CD4-positive, alpha-beta T cell treated with Interleukin-4 for 1 hour (primary cell): ENCODE measurements at regions not wholly inside any gene's neighbourhood (a gene's known extent, or its start where the extent isn't known, plus 50 kb on each side); places are given as distances from the start of the nearest gene placed in this dataset.

Experiments used
- DNase-seq, 2 donors: peaks; one replicate each; pipeline ENCODE4 v3.0.0-alpha.2; 2020 to 2022

GRCh38 chr3:14590569-14590968 lies 50.4 kb upstream of the GRIP2 start:
- DNase-seq, result no peak

DNA sequence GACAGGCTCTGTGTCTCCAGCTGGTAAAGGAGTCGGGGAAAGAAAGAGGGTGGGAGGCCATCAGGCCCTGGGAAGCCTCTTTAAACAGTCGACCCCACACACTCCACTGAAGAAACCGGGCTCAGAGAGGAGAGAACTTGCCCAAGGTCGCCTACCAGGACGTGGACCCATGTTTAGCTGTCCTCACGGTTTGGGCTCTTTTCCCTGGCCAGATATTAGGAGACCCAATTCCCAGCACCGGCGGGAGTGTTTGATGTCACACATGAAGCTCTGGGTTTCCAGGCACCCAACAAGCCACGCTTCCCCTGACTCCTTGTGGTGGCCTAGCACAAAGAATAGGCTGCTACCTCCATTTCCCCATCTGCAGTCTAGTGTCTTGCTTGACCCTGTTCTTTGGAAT lies 52.2 kb upstream of the GRIP2 start:
- no peak for DNase-seq

- DNase-seq, result no peak
Measured at GRCh38 chr3:14592836-14593235, 52.7 kb upstream of the GRIP2 start.

- no peak for DNase-seq
Measured at GRCh38 chr3:14594234-14594633, 54.1 kb upstream of the GRIP2 start.

DNA sequence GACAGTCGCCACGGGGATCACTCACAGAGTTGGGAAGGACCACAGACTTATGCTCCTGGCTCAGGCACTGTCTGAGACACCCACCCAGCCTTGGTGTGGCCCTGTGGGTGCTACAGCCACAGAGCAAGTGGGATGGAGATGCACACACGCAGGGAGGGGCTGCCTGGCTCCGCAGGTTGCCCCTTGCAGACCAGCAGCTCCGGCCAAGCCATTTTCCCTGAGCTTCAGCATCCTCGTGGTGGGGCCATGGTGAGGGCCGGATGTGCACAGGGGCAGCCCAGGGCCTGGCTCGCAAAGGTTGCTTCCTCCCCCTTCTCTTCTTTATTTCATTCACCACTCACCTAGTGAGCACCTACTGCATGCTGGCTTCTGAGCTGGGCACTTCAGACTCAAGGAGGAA lies 55.4 kb upstream of the GRIP2 start:
- DNase-seq, result no peak

- DNase-seq, result no peak
Measured at GRCh38 chr3:14597266-14597665, 54.3 kb upstream of the CCDC174 start.

- peak in 1 of 2 donors; percentile 30 for DNase-seq
Measured at GRCh38 chr3:14598143-14598569, 53.4 kb upstream of the CCDC174 start.

DNA sequence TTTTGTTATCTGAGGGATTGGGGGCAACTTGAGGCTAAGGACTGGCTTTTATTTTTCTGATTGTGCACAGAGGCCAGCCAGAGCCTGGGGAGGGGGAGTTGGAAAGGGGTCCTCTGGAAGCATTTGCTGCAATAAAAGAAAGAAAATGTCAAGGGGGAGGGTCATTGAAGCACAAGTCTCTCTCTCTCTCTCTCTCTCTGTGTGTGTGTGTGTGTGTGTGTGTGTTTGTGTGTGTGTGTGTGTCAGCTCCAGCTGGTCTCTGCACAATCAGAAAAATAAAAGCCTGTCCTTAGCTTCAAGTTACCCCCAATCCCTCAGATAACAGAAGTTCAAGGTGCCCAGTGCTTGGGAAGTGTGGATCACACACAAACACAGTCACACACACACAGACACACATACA lies 52.1 kb upstream of the CCDC174 start:
- DNase-seq, result no peak

- DNase-seq, result no peak
Measured at GRCh38 chr3:14600075-14600474, 51.5 kb upstream of the CCDC174 start.

DNA sequence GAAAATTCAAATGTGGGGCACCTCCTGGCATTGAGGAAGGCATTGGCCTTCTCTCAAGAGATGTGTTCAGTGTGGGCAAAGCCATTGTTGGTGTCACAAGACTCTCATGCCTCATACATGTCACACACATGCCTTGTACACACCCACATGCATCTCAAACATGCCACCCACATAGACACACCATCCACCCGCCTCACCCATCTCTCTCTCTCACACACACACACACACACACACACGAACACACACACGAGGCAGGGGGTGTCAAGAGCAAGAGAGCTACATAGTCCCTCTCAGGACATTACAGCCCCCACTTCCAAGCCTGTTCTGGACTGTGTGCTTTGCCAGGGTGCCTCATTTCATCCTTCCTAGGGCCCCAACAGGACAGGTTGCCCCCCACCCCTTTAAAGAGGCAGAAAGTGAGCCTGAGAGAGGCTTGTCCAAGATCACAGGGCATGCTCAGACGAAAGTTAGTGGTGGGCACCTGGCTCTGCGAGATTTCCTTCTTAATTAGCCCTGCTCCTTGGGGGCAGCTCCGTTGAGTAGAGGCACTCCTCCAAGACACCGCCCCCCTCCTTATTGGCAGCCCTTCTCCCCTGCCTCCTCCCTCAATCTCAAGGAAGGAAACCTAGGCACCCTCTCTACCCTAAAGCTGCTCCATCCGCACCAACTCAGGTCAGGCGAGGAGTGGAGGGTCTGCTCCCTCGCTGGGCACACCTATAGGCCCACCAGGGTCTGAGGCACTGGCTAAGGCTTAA lies 50.5 kb upstream of the CCDC174 start:
- DNase-seq, result no peak

DNA sequence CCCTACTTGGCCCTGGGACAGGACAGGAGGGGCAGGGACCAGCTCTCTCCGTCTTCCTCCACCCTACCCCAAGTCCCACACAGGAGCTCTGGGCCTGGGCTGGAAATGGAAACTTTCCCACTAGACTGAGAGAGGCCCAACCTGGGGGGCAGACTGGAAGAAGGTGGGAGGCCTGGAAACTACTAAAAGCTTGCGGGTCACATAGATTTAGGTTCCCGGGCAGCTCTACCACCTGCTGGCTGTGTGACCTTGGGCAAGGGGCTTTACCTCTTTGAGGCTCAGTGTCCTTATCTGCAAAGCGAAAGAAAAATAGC lies 49.9 kb upstream of the CCDC174 start:
- DNase-seq, result no peak
